GM03348 (cell line): ENCODE measurements at regions not wholly inside any gene's neighbourhood (a gene's known extent, or its start where the extent isn't known, plus 50 kb on each side); places are given as distances from the start of the nearest gene placed in this dataset.

Experiments
- DNase-seq: peaks from one replicate; pipeline ENCODE4 v3.0.0; 2012; ENCODE audit warnings: low spot score

GRCh38 chr15:47997195-47998080, 123.4 kb upstream of the SLC24A5 start:
- DNase-seq = no peak

- DNase-seq = no peak
Observed at GRCh38 chr15:47998619-47999019, 122.2 kb upstream of the SLC24A5 start.

- DNase-seq = no peak
Observed at GRCh38 chr15:48001393-48002039, 119.3 kb upstream of the SLC24A5 start.

GRCh38 chr15:48002767-48003166, 118.0 kb upstream of the SLC24A5 start:
- DNase-seq = no peak

- no peak for DNase-seq
Observed at GRCh38 chr15:48003441-48003840, 117.3 kb upstream of the SLC24A5 start.

- DNase-seq = no peak
Observed at GRCh38 chr15:48005077-48005476, 115.7 kb upstream of the SLC24A5 start.

GRCh38 chr15:48006031-48006511, 114.7 kb upstream of the SLC24A5 start:
- no peak for DNase-seq

GRCh38 chr15:48010316-48010715, 110.5 kb upstream of the SLC24A5 start:
- DNase-seq = no peak

GRCh38 chr15:48012191-48012590, 108.6 kb upstream of the SLC24A5 start:
- no peak for DNase-seq

GRCh38 chr15:48016865-48017264, 103.9 kb upstream of the SLC24A5 start:
- DNase-seq = no peak

GRCh38 chr15:48017747-48018146, 103.0 kb upstream of the SLC24A5 start:
- no peak for DNase-seq

GRCh38 chr15:48020166-48020565, 100.6 kb upstream of the SLC24A5 start:
- no peak for DNase-seq

GRCh38 chr15:48021336-48022086, 99.3 kb upstream of the SLC24A5 start:
- DNase-seq = no peak

GRCh38 chr15:48025118-48025517, 95.7 kb upstream of the SLC24A5 start:
- no peak for DNase-seq

- DNase-seq = no peak
Observed at GRCh38 chr15:48028712-48029111, 92.1 kb upstream of the SLC24A5 start.

- no peak for DNase-seq
Observed at GRCh38 chr15:48029642-48030041, 91.1 kb upstream of the SLC24A5 start.

GRCh38 chr15:48031466-48031865, 89.3 kb upstream of the SLC24A5 start:
- no peak for DNase-seq

GRCh38 chr15:48031973-48032372, 88.8 kb upstream of the SLC24A5 start:
- no peak for DNase-seq

- no peak for DNase-seq
Observed at GRCh38 chr15:48032911-48033310, 87.9 kb upstream of the SLC24A5 start.

GRCh38 chr15:48038221-48038620, 82.6 kb upstream of the SLC24A5 start:
- no peak for DNase-seq

- DNase-seq = peak; percentile 7
Observed at GRCh38 chr15:48040166-48040817, 80.5 kb upstream of the SLC24A5 start.

- no peak for DNase-seq
Observed at GRCh38 chr15:48041454-48041853, 79.3 kb upstream of the SLC24A5 start.
